ENCODE measurements at regions not wholly inside any gene's neighbourhood (a gene's known extent, or its start where the extent isn't known, plus 50 kb on each side); places are given as distances from the start of the nearest gene placed in this dataset.
"Not testable (repeated sequence)": the region's sequence is repeated elsewhere in the genome, so short reads cannot be mapped to it uniquely, and the experiment has no call there.

- DNase-seq (ENCODE audit: low read depth in 2 of 2, low spot score in 1 of 2) = no peak
These were observed 554.9 kb downstream of the PPP4R3C start for GRCh38 chrX:26908218-26908617.

GRCh38 chrX:26889574-26889973, 573.6 kb downstream of the PPP4R3C start:
- no peak for DNase-seq (ENCODE audit: low read depth in 2 of 2, low spot score in 1 of 2)

- DNase-seq (ENCODE audit: low read depth in 2 of 2, low spot score in 1 of 2) = no peak
These were observed 589.4 kb downstream of the PPP4R3C start for GRCh38 chrX:26873736-26874135.

- DNase-seq (ENCODE audit: low read depth in 2 of 2, low spot score in 1 of 2) = no peak
These were observed 591.2 kb downstream of the PPP4R3C start for GRCh38 chrX:26871967-26872366.

DNA sequence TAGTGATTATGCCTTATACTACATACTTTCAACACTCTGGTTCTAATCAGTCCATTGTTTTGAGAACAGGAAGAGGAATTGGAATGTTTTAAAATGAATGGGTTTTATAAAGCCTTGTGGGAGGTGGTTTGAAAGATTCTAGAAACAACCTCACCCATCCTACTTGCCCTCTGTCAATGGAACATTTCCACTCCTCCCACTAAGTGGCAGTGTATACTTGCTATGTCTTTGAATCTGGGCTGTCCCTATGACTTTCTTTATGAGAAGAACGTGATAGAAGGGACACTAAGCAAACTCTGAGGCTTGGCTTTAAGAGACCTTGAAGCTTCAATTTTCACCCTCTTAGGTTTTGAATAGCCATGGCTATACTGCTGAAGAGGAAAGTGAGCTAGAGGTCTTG, 611.2 kb downstream of the PPP4R3C start:
- DNase-seq (ENCODE audit: low read depth in 2 of 2, low spot score in 1 of 2) = no peak

DNA sequence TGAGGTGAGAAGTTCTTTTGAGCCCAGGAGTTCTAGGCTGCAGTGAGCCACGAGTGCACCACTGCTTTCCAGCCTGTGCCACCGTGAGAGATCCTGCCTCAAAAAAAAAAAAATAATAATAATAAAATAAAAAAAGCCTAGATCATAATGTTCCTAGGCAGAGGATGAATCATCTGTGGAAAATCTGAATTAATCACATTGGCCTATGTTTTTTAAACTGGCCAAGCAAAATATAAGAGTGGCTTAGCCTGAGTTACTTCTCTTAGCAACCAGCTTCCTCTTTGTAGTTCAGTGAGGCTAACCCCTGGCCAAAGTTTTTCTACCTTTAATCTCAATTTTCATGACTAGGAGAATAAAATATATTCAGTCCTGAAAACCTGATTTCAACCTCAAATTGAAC, 614.6 kb downstream of the PPP4R3C start:
- no peak for DNase-seq (ENCODE audit: low read depth in 2 of 2, low spot score in 1 of 2)

DNA sequence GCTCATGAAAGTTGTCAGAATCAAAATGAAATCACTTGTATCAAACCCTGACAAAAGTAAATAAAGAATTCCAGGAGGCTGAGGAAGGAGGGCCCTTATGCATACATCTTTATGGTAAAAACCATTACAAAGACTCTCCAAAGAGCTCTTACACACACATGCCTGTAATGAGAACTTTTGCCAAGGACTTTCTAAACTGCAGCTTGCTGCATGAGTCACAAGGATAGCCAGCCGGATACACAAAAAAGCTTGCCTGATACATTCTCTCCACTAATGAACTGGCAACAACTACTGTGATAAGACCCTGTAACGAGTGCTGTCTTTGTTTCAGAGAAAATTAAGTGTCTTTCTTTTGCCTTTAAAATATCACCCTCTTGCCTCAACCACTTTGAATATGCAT, 618.1 kb downstream of the PPP4R3C start:
- no peak for DNase-seq (ENCODE audit: low read depth in 2 of 2, low spot score in 1 of 2)

DNA sequence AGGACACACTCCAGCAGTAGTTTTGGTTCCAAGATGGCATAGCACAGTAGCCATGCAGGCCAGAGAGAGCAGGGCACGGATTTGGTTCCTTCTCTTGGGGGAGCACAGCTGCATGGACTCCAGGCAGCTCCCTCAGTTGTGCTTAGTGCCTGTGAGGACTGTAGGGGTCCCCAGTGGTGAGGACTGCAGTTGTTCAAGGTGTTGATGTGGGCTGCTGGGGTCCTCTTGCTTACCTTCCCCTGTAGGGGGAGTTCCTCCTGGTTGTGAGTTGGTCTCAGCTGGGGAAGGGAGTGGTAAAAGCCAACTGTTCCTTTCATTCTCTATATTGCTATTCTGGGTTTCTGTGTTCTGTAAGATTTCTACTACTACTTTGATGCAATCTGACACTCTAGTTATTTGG, 606.5 kb downstream of the MAGEB5 start:
- DNase-seq (ENCODE audit: low read depth in 2 of 2, low spot score in 1 of 2) = no peak

- DNase-seq (ENCODE audit: low read depth in 2 of 2, low spot score in 1 of 2) = no peak
These were observed 573.8 kb downstream of the MAGEB5 start for GRCh38 chrX:26789751-26790150.

- DNase-seq (ENCODE audit: low read depth in 2 of 2, low spot score in 1 of 2) = no peak
These were observed 572.5 kb downstream of the MAGEB5 start for GRCh38 chrX:26788402-26788998.

- DNase-seq (ENCODE audit: low read depth in 2 of 2, low spot score in 1 of 2) = no peak
These were observed 567.7 kb downstream of the MAGEB5 start for GRCh38 chrX:26783512-26784225.

GRCh38 chrX:26778320-26778888, 562.4 kb downstream of the MAGEB5 start:
- no peak for DNase-seq (ENCODE audit: low read depth in 2 of 2, low spot score in 1 of 2)

- DNase-seq (ENCODE audit: low read depth in 2 of 2, low spot score in 1 of 2) = no peak
These were observed 546.3 kb downstream of the MAGEB5 start for GRCh38 chrX:26762253-26762652.

- DNase-seq (ENCODE audit: low read depth in 2 of 2, low spot score in 1 of 2) = not testable (repeated sequence)
These were observed 539.8 kb downstream of the MAGEB5 start for GRCh38 chrX:26755760-26756159.

DNA sequence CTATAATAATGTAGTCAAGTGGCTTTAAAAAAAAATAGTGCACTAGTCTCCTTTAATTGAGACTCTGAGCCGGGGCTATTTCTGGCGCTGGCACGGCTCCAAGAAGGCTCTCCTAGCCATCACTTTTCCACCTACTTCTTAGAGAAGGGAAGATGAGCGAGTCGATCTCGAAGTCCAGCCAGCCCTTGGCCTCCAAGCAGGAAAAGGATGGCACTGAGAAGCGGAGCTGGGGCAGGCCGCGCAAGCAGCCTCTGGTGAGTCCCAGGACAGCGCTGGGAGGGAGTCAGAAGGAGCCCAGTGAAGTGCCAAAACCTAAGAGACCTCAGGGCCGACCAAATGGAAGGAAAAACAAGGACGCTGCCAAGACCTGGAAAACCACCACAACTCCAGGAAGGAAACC, 531.9 kb downstream of the MAGEB5 start:
- no peak for DNase-seq (ENCODE audit: low read depth in 2 of 2, low spot score in 1 of 2)

DNA sequence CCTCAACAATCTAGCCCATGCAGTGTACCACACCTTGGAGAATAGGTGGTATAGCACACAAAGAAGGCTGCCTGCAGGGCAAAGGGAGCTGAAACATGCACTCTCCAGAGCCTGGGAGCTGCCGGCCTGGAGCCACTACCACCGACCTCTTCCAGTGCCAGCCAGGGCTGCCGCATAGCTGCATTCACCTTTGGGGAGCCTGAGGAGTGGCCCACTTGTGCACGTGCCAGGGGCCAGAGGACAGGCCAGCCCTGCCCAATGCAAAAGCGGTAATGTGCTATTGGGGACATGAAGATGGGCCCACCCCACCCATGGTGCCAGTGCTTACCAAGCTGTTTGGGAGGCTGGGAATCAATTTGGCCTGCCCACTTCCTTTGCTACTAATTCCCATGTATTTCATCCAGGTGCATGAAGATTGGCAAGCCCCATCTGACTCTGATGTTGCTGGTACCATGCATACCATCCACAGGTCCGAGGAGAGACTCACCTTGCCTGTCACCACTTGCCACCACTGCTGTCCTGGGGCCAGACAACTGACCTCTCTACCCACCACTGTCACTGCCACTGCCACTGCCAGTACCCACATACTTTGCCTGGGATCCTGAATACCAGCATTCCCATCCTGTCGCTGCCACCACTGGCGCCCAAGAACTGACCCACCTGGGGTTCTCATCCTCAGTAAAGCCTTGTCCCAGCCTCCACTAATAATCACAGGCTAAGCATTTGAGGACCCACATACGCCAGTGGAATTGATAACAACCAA, 506.9 kb downstream of the MAGEB5 start:
- no peak for DNase-seq (ENCODE audit: low read depth in 2 of 2, low spot score in 1 of 2)

DNA sequence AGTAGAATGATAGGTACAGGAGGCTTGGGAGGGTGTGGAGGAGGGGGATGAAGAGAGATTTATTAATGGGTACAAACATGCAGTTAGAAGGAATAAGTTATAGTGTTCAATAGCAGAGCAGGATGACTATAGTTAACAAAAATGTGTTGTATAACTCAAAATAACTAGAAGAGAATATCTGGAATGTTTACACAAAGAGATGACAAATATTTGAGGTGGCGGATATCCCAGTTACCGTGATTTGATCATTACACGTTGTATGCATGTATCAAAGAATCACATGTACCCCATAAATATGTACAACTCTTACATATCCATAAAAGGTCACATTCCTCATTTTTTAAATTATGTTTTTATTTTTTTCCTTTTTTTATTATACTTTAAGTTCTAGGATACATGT, 456.6 kb downstream of the MAGEB5 start:
- no peak for DNase-seq (ENCODE audit: low read depth in 2 of 2, low spot score in 1 of 2)

GRCh38 chrX:26670521-26670920, 454.6 kb downstream of the MAGEB5 start:
- DNase-seq (ENCODE audit: low read depth in 2 of 2, low spot score in 1 of 2) = no peak

- no peak for DNase-seq (ENCODE audit: low read depth in 2 of 2, low spot score in 1 of 2)
These were observed 448.9 kb downstream of the MAGEB5 start for GRCh38 chrX:26664919-26665318.

DNA sequence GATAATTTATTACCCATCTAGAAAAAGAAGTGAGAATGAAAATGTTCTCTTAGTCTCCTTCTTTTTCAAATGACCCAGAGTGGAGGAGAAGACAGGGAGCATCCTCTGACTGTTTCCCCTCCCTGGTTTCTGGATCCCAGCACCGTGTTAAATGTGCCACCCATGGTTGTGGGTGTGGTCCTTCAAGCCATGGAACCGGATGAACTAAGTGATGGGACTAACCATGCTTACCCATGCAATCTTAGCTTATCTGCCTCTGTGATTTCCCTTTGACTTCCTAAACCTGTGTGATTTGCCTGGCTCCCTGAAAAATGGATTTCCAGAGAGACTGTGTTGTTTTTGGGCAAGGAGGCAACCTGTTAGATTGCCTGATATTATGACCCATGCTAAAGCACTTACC, 437.1 kb downstream of the MAGEB5 start:
- DNase-seq (ENCODE audit: low read depth in 2 of 2, low spot score in 1 of 2) = no peak

GRCh38 chrX:26651755-26652154, 435.8 kb downstream of the MAGEB5 start:
- no peak for DNase-seq (ENCODE audit: low read depth in 2 of 2, low spot score in 1 of 2)

GRCh38 chrX:26649534-26649933, 433.6 kb downstream of the MAGEB5 start:
- DNase-seq (ENCODE audit: low read depth in 2 of 2, low spot score in 1 of 2) = no peak
